Activated T-cell treated with anti-CD3 and anti-CD28 coated beads, Interleukin-2, amount 50 U/mL, for 72 hours (primary cell): ENCODE measurements at regions not wholly inside any gene's neighbourhood (a gene's known extent, or its start where the extent isn't known, plus 50 kb on each side); places are given as distances from the start of the nearest gene placed in this dataset.

Experiments
- ATAC-seq, 2 donors: fragments of 150-1000 bp; cut with Tn5 transposase; replicated peaks in 1 of 2; 2 replicates each; pipeline ENCODE4 v1.10.0; 2021; ENCODE audit warnings: moderate library complexity in 2 of 2, mild to moderate bottlenecking in 1 of 2
- DNase-seq, 2 donors: peaks; one replicate each; pipeline ENCODE4 v3.0.0; 2021 to 2022; ENCODE audit warnings: mixed read lengths in 1 of 2
- H3K27ac Mint-ChIP-seq: one replicate; pipeline ENCODE4 v1.8.0; 2022; ENCODE audit warnings: mild to moderate bottlenecking, moderate library complexity, mixed read lengths
- H3K27me3 Mint-ChIP-seq: one replicate; pipeline ENCODE4 v1.8.0; 2022; ENCODE audit warnings: low read depth, mixed read lengths
- H3K36me3 Mint-ChIP-seq, 2 donors: one replicate each; pipeline ENCODE4 v1.8.0; 2022; ENCODE audit warnings: mixed read lengths in 2 of 2, mild to moderate bottlenecking in 1 of 2; ENCODE audit not compliant: insufficient read depth in 2 of 2
- H3K4me1 Mint-ChIP-seq: one replicate; pipeline ENCODE4 v1.8.0; 2022; ENCODE audit warnings: low read depth, mixed read lengths
- H3K4me3 Mint-ChIP-seq, 2 donors: one replicate each; pipeline ENCODE4 v1.8.0; 2022; ENCODE audit warnings: mild to moderate bottlenecking in 2 of 2, mixed read lengths in 2 of 2, moderate library complexity in 2 of 2
- H3K9me3 Mint-ChIP-seq, 2 donors: one replicate each; pipeline ENCODE4 v1.8.0; 2022; ENCODE audit warnings: mixed read lengths in 2 of 2

GRCh38 chr5:165881259-165881658, 2375.8 kb downstream of the MAT2B start:
- H3K9me3 Mint-ChIP-seq = peaks cover 15 to 20% of the 10 kb centered on the region in 2 donors
- no peak overlapping the region for H3K4me3 Mint-ChIP-seq
- H3K36me3 Mint-ChIP-seq = peaks cover 3% of the 10 kb centered on the region in 2 donors

GRCh38 chr5:165882099-165882498, 2376.7 kb downstream of the MAT2B start:
- Mint-ChIP-seq H3K36me3 (peaks cover 1 to 3% of the 10 kb centered on the region in 2 donors), H3K4me3 (no peak overlapping the region), H3K27me3 (no peaks in the 10 kb centered on the region), H3K27ac (no peak overlapping the region), H3K9me3 (peaks cover 10 to 19% of the 10 kb centered on the region in 2 donors), H3K4me1 (no peaks in the 10 kb centered on the region)
- ATAC-seq (no peak), DNase-seq (no peak)

More at GRCh38 chr5:165881259-165881658, 2375.8 kb downstream of the MAT2B start:
- Mint-ChIP-seq H3K27me3 (no peaks in the 10 kb centered on the region), H3K27ac (no peak overlapping the region), H3K4me1 (no peaks in the 10 kb centered on the region)
- no peak for DNase-seq
- no peak for ATAC-seq

DNA sequence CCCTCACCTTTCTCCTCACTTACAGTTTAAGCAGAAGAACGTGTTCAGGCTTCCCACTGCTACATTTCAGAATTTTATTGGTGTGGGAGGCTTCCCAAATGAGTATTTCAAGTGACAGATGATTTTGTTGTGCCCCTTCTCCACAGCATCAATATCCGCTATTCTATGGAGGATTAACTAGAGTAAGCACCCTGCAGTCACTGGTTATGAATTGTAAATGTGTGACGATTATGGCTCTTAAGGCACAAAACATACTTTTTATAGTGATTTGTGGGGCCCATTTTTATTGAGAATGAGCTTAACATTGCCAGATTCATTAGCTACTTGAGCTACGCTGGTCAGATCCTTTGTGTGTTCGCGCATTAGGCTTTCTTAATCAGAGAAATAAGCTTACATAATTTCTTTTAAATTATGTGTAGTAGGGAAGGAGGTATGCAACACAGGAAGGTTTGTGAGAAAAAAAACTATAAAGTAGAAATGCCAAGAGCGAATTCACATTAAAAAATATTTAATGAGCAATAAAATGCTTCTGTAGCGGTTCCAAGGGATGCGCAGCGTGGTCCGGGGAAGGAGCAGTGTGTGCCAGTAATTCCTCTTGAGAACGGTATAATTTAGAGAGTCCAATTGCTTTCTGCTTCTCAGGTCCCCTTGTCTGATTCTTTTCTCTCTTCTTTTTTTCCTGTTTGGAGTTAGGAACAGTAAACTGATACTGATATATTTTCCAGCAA, 2380.4 kb downstream of the MAT2B start:
- DNase-seq (no peak), ATAC-seq (no peak)
- no peaks in the 10 kb centered on the region for H3K4me1 Mint-ChIP-seq
- H3K27ac Mint-ChIP-seq = no peak overlapping the region
- peaks cover 3 to 17% of the 10 kb centered on the region in 2 donors for H3K9me3 Mint-ChIP-seq
- no peaks in the 10 kb centered on the region for H3K27me3 Mint-ChIP-seq
- H3K36me3 Mint-ChIP-seq = peaks cover 0 to 3% of the 10 kb centered on the region in 2 donors
- H3K4me3 Mint-ChIP-seq = no peak overlapping the region

DNA sequence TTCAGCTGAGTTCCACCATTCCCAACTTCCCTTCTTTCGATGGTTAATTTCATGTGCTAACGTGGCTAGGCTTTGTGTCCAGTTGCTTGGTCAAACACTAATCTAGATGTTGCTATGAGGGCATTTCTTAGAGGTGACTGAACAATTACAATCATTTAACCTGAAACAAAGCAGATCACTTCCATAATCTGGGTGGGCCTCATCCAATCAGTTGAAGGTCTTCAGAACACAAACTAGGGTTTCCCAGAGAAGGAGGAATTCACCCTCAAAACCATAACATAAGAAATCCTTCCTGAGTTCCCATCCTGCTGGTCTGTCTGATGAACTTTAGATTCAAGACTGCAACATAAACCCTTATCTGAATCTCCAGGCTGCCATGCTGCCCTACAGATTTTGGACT, 2381.7 kb downstream of the MAT2B start:
- DNase-seq (no peak), ATAC-seq (no peak)
- Mint-ChIP-seq H3K4me1 (no peaks in the 10 kb centered on the region), H3K27me3 (no peaks in the 10 kb centered on the region), H3K36me3 (peaks cover 0 to 3% of the 10 kb centered on the region in 2 donors), H3K9me3 (peaks cover 3 to 17% of the 10 kb centered on the region in 2 donors), H3K4me3 (no peak overlapping the region), H3K27ac (no peak overlapping the region)

DNA sequence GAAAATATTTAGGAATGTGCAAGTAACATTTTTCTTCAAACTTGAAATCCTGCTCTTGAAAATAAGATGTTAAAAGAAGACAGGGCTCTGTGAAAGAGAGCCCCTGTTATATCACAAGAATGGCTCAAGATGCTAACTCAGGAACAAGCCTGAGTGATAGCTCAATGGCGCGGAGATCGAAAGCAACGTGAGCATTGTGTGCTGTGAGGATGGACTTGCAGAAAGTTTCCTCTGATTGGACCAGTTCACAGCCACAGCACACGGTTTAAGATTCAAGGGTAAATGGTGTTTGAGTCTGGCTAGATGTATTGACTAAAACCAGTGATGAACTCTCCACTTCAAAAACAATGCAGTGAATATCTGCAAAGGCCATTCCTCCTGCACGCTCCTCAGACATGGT, 2387.0 kb downstream of the MAT2B start:
- DNase-seq (no peak), ATAC-seq (no peak)
- Mint-ChIP-seq H3K9me3 (peaks cover 2 to 6% of the 10 kb centered on the region in 2 donors), H3K4me3 (no peak overlapping the region), H3K27me3 (no peaks in the 10 kb centered on the region), H3K27ac (no peak overlapping the region), H3K4me1 (no peaks in the 10 kb centered on the region), H3K36me3 (no peaks in the 10 kb centered on the region)

GRCh38 chr5:165894916-165895315, 2389.5 kb downstream of the MAT2B start:
- ATAC-seq (no peak), DNase-seq (no peak)
- H3K4me1 Mint-ChIP-seq = no peaks in the 10 kb centered on the region
- no peaks in the 10 kb centered on the region for H3K36me3 Mint-ChIP-seq
- no peak overlapping the region for H3K27ac Mint-ChIP-seq
- no peak overlapping the region for H3K4me3 Mint-ChIP-seq
- peaks cover 2 to 5% of the 10 kb centered on the region in 2 donors for H3K9me3 Mint-ChIP-seq
- no peaks in the 10 kb centered on the region for H3K27me3 Mint-ChIP-seq

DNA sequence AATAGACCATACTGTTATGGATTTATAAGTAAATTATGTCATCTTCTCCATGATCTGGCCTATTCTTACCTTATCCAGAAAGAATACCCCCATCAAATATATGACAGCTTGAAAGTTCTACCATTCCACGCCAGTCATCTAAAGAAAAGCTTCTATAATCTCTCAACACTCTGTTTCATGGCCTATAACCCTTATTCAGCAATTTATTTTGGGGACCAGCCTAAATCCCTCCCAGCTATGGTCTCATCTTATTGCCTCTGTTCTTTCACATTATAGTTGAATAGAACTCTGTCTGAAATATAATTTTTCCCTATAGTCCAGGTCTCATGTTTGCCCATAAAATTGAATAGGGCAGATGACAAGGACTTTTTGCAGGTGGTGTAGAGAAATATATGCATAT, 2387.6 kb upstream of the WWC1 start:
- peaks cover 3 to 11% of the 10 kb centered on the region in 2 donors for H3K9me3 Mint-ChIP-seq
- H3K27ac Mint-ChIP-seq = no peak overlapping the region
- ATAC-seq (no peak), DNase-seq (no peak)
- H3K27me3 Mint-ChIP-seq = no peaks in the 10 kb centered on the region
- no peak overlapping the region for H3K4me3 Mint-ChIP-seq
- H3K4me1 Mint-ChIP-seq = no peaks in the 10 kb centered on the region
- H3K36me3 Mint-ChIP-seq = no peaks in the 10 kb centered on the region

DNA sequence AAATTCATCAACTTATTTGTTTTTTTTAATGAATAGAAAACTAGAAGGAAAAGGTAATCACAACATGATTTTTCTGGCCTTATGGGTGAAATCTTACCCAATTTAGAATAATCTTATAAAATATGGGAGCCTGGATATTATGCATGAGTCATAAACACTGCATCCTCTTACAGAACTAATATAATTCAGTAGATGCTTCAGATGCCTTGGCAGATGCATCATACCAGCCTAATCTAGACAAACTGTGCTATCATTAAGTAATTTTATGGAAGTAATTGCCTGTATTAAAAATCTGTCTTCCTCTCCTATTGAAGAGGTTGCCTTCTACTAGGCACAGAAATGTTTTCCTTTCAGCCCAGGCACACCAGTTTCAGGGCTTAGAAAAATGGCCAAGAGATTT, 2384.6 kb upstream of the WWC1 start:
- no peaks in the 10 kb centered on the region for H3K27me3 Mint-ChIP-seq
- no peaks in the 10 kb centered on the region for H3K36me3 Mint-ChIP-seq
- ATAC-seq (no peak), DNase-seq (no peak)
- no peak overlapping the region for H3K4me3 Mint-ChIP-seq
- H3K9me3 Mint-ChIP-seq = peaks cover 5 to 12% of the 10 kb centered on the region in 2 donors
- H3K27ac Mint-ChIP-seq = no peak overlapping the region
- no peaks in the 10 kb centered on the region for H3K4me1 Mint-ChIP-seq

GRCh38 chr5:165913059-165913458, 2378.4 kb upstream of the WWC1 start:
- no peak overlapping the region for H3K27ac Mint-ChIP-seq
- no peak overlapping the region for H3K4me3 Mint-ChIP-seq
- H3K27me3 Mint-ChIP-seq = no peaks in the 10 kb centered on the region
- peaks cover 0 to 1% of the 10 kb centered on the region in 2 donors for H3K36me3 Mint-ChIP-seq
- ATAC-seq (no peak), DNase-seq (no peak)
- peaks cover 5 to 6% of the 10 kb centered on the region in 2 donors for H3K9me3 Mint-ChIP-seq
- no peaks in the 10 kb centered on the region for H3K4me1 Mint-ChIP-seq

- Mint-ChIP-seq H3K9me3 (peaks cover 2 to 8% of the 10 kb centered on the region in 2 donors), H3K4me3 (no peak overlapping the region), H3K36me3 (peaks cover 0 to 1% of the 10 kb centered on the region in 2 donors), H3K27ac (no peak overlapping the region), H3K4me1 (no peaks in the 10 kb centered on the region), H3K27me3 (no peaks in the 10 kb centered on the region)
- DNase-seq (no peak), ATAC-seq (no peak)
Observed at GRCh38 chr5:165914456-165914855, 2377.0 kb upstream of the WWC1 start.

GRCh38 chr5:165919196-165919595, 2372.2 kb upstream of the WWC1 start:
- DNase-seq (no peak), ATAC-seq (no peak)
- no peaks in the 10 kb centered on the region for H3K27me3 Mint-ChIP-seq
- no peak overlapping the region for H3K27ac Mint-ChIP-seq
- H3K9me3 Mint-ChIP-seq = peaks cover 3 to 4% of the 10 kb centered on the region in 2 donors
- no peak overlapping the region for H3K4me3 Mint-ChIP-seq
- peaks cover 0 to 1% of the 10 kb centered on the region in 2 donors for H3K36me3 Mint-ChIP-seq
- H3K4me1 Mint-ChIP-seq = no peaks in the 10 kb centered on the region

DNA sequence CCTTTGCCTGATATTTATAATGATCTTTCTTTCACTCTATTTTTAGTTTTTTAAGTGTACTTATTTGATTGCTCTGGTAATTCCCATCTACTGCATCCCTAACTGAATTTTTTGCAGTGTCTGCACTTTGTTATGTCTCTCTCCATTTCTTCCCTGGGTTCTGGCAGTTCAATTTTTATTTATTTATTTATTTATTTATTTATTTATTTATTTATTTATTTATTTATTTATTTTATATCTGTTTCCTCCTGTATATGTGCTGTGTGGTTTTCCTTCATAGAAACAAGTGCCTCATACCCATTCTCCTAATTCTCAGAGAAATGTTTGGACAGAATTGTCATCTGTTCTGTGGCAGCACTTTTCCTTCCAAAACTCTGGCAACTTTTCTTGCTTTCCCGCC, 2370.8 kb upstream of the WWC1 start:
- H3K4me3 Mint-ChIP-seq = no peak overlapping the region
- DNase-seq (no peak), ATAC-seq (no peak)
- peaks cover 0 to 1% of the 10 kb centered on the region in 2 donors for H3K36me3 Mint-ChIP-seq
- H3K4me1 Mint-ChIP-seq = no peaks in the 10 kb centered on the region
- no peaks in the 10 kb centered on the region for H3K27me3 Mint-ChIP-seq
- H3K9me3 Mint-ChIP-seq = peaks cover 3 to 4% of the 10 kb centered on the region in 2 donors
- H3K27ac Mint-ChIP-seq = no peak overlapping the region

DNA sequence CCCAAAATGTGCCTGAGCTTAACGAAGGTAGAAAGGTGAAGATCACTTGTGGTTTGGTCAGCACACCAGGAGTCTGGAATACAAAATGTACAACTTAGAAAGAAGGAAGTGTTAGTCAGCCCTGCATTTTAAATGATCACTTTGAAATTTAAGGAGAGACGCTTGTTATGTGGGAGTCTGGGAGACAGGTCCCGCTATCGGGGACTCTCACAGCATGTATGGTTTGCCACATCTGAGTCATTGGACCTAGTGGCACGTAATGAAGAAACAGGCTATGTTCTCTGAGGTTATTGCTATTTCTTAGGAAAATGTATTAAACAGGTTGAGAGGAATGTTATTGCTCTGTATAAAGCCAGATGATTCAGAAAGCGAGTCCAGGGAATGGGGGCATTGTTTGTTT, 2362.5 kb upstream of the WWC1 start:
- Mint-ChIP-seq H3K27ac (no peak overlapping the region), H3K36me3 (no peaks in the 10 kb centered on the region), H3K4me3 (no peak overlapping the region), H3K9me3 (peaks cover 7 to 12% of the 10 kb centered on the region in 2 donors), H3K27me3 (no peaks in the 10 kb centered on the region), H3K4me1 (no peaks in the 10 kb centered on the region)
- ATAC-seq (no peak), DNase-seq (no peak)

DNA sequence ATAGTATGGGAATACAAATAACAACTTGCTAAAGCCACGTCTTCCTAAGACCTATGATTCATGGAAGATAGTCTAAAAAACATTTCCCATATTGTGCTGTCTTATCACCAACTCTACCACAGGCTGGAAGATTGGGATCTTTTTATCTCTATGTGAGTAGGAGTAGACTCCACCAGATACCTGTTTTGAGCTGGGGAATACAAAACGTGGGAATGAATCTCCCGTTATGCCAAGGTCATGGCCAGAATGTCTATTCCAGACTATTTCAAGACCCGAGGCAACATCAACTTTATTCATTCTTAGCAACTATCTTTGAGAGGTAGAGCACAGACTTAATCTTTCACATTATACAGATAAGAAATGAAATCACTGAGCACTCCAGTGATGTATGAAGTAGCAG, 2350.9 kb upstream of the WWC1 start:
- DNase-seq (no peak), ATAC-seq (no peak)
- no peaks in the 10 kb centered on the region for H3K36me3 Mint-ChIP-seq
- no peaks in the 10 kb centered on the region for H3K4me1 Mint-ChIP-seq
- no peak overlapping the region for H3K4me3 Mint-ChIP-seq
- H3K27ac Mint-ChIP-seq = no peak overlapping the region
- no peaks in the 10 kb centered on the region for H3K27me3 Mint-ChIP-seq
- peaks cover 7 to 8% of the 10 kb centered on the region in 2 donors for H3K9me3 Mint-ChIP-seq
